ENCODE measurements at regions not wholly inside any gene's neighbourhood (a gene's known extent, or its start where the extent isn't known, plus 50 kb on each side); places are given as distances from the start of the nearest gene placed in this dataset.

- TF ChIP-seq CTCF (conservative IDR thresholded peaks at IDR 0.05) (no peak), EZH2 (IDR thresholded peaks at IDR 0.05; ENCODE audit: low read depth) (no peak)
Measured at GRCh38 chr11:70872299-70872698, 380.1 kb downstream of the SHANK2 start.
